GM21717 (cell line): ENCODE measurements at regions not wholly inside any gene's neighbourhood (a gene's known extent, or its start where the extent isn't known, plus 50 kb on each side); places are given as distances from the start of the nearest gene placed in this dataset.
"Not testable (repeated sequence)": the region's sequence is repeated elsewhere in the genome, so short reads cannot be mapped to it uniquely, and the experiment has no call there.

Source experiments
- ATAC-seq: cut with Tn5 transposase; IDR thresholded peaks from one replicate; pipeline ENCODE4 v1.9.1; 2021; ENCODE audit warnings: mild to moderate bottlenecking, moderate library complexity; ENCODE audit not compliant: unreplicated experiment

DNA sequence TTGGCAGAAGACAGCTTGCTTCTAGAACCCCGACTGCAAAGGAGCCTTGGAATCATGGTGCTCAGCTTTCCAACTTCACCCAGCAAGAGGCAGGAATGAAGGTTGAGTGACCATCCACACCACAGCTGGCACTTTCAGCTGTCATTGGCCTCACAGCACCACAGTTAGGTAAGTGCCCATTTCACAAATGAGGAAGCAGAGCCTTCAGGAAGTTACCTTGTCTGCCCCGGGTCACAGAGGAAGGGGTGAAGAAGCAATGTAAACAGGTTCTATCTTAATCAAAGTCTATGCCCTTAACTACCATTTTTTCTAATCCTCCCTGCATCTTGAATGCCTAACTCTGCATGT, 156.0 kb downstream of the GLUL start:
- no peak for ATAC-seq

DNA sequence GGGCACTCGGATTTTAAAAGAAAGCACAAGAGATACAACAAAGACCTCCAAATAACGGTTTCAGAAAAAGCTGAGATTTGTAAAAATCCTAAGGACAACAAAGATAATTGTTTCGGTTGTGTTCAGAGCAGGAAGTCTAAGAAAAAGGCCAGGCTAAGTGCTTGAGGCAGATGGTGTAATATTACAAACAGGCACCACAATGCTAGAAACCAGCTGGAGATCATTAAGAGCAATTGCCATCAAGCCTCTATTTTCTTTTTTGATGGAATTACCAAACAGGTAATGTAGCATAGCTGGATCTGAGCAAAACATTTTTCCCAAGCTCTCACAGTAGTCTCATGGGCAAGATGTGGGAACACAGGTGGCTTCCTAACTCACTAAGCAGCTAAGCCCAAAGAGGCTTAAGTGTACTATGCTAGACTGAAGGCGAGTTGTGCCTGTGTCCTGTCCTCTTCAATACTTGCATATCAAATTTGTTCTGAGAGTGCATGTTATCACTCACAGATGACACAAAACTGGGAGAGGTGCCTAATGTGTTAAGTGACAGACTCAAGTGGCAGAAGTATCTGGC, 161.6 kb downstream of the GLUL start:
- ATAC-seq = no peak

DNA sequence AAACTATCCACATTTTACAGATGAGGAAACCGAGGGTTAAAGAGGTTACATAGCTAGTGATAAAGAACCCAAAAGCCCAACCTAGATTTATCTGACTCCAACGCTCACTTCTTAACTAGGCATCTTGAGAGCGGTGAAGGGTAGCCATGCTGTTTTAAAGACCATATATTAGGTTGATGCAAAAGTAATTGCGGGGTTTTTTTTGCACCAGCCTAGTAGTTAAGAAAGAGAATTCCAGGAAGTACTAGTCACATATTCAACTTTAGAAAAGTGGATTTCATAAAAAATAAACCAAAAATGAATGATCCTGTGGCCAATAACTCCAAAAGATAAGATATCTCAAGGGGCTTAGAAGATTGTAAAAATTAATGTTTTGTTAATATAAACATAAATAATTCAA, 162.1 kb downstream of the GLUL start:
- no peak for ATAC-seq

DNA sequence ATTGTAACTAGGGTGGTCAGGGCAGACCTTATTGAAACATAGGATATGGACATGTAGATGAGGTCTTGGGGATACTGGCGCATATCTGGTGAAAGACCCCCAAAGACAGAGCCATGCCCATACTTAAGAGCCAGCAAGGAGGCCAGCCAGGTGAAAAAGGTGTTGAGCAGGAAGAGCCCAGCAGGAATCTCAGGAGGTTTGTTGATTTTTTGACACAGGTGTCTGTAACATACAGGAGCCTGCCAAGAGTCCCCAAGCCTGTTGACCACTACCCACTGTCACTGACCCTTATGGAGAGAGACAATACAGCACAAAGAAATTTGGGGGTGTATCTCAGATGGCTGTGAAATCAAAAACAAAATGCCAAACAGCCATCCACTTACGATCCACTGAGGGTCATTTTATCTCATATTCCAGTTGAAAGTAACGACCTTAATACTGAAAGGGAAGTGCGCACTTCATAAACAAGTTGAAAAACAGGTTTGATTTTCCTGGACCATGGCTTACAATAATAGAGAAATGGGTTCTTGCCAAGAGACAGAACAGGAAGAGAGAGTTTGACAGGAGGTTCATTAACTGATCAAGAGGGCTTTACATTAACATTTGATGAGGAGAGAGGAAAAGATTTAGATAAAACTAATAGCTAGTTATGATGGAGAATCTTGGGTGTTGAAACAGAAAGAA, 163.6 kb downstream of the GLUL start:
- ATAC-seq = no peak

DNA sequence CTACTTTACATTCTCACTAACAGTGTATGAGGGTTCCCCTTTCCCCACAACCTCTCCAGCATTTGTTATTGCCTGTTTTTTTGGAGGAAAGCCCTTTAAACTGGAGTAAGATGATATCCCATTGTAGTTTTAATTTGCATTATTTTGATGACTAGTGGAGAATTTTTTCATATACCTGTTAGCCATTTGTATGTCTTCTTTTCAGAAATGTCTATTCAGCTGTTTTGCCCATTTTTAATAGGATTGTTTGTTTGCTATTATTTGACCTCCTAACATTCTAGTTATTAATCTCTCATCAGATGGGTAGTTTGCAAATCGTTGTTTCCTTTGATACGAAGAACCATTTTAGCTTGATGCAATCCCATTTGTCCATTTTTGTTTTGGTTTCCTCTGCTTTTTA, 165.0 kb downstream of the GLUL start:
- no peak for ATAC-seq

DNA sequence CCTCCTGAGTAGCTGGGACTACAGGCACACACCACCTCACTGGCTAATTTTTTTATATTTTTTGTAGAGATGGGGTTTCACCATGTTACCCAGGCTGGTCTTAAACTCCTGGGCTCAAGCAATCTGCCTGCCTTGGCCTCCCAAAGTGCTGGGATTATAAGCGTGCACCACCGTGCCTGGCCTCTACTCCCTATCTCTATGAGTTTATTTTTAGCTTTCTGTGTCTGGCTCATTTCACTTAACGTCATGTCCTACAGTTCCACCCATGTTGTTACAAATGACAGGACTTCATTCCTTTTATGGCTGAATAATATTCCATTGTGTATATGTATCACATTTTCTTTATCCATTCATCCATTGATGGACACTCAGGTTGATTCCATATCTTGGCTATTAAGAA, 164.2 kb upstream of the ZNF648 start:
- not testable (repeated sequence) for ATAC-seq

DNA sequence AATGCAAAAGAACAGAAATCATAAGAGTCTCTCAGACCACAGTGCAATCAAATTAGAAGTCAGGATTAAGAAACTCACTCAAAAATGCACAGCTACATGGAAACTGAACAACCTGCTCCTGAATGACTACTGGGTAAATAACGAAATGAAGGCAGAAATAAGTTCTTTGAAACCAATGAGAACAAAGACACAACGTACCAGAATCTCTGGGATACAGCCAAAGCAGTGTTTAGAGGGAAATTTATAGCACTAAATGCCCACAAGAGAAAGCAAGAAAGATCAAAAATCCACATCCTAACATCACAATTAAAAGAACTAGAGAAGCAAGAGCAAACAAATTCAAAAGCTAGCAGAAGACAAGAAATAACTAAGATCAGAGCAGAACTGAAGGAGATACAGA, 160.5 kb upstream of the ZNF648 start:
- not testable (repeated sequence) for ATAC-seq

DNA sequence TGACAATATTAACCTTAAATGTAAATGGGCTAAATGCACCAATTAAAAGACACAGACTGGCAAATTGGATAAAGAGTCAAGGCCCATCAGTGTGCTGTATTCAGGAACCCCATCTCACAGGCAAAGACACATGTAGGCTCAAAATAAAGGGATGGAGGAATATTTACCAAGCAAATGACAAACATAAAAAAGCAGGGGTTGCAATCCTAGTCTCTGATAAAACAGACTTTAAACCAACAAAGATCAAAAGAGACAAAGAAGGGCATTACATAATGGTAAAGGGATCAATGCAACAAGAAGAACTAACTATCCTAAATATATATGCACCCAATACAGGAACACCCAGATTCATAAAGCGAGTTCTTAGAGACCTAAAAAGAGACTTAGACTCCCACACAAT, 159.9 kb upstream of the ZNF648 start:
- ATAC-seq = not testable (repeated sequence)

DNA sequence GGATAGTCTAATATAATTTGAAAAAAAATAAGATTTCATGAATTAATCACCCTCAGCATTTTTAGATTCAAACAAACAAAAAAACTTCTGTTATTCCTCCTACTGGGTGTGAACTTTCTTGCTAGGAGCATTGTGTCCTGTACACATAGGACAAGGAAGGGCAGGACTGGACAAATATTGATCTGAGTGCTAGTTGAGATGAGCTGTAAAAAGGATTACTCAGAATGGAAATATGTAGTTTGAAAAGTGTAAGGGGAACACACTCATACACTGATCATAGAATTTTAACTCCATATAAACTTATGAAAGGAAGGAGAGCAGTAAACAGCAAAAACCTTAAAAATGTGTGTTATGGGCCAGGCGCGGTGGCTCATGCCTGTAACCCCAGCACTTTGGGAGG, 156.5 kb upstream of the ZNF648 start:
- no peak for ATAC-seq

DNA sequence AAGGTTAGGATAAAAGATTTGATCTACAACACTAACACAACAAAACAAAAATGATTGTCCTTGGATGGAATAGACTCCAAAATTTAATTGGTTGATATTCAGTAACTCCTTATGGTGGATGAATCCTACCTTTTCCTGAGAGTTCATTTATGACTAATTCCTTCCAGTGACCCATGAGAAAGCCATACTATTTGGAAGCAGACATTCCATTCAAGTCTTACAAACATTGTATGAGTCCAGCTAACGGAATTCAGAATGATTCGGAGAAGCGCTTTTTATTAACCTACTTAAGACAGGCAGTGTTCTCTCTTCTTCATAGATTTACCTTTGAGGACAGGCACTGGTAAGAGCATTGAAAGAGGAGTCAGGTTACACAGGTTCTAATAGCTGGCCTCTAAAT, 155.6 kb upstream of the ZNF648 start:
- ATAC-seq = no peak

DNA sequence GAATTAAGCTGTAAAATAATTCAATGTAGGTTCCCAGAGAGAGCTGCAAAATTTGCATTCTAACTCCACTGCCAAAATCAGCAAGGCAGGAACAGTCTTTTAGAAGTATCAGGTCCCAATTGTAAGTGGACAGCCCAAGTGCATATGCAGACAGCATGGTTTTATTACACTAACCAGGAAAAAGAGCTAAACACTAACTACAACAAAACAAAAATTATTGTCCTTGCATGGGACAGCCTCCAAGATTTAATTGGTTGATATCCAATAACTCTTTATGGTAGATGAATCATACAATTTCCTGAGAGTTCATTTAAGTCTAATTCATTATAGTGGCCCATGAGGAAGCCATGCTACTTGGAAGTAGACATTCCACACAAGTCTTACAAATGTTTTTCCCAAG, 154.3 kb upstream of the ZNF648 start:
- no peak for ATAC-seq

DNA sequence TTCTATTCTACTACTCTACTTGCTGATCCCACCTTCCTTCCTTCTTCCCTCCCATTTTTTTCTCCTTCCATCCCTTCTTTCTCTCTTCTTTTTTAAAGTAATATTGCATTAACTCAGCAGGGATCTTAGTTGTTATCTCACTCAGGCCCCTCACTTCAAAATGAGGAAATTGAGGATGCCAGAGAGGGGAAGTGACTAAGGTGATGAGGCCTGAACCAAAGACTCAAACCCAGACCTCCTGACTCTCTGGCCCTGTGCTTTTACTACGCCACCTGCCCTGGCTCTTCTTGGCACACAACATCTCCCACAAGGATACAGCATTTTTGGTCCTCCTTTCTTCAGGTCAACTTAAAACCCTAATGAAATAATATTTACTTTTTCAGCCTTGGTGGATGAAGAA, 151.7 kb upstream of the ZNF648 start:
- ATAC-seq = no peak

DNA sequence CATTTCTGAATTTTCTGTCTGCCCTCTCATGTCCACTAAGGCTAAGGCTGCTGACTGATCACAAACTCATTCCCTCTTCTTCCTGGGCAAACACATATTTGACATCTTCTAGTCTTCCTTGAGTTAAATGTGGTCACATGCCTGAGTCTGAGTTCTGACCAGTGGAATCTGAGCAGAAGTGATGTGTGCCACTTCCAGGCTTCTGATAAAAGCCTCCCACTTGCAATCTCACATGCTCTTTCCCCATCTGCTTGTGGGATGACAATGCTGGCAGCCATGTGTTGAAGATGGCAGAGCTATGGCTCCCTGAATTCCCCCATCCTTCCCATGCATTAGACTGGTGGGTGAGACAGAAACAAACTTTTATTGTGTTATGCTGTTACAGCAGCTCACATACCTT, 149.9 kb upstream of the ZNF648 start:
- no peak for ATAC-seq

DNA sequence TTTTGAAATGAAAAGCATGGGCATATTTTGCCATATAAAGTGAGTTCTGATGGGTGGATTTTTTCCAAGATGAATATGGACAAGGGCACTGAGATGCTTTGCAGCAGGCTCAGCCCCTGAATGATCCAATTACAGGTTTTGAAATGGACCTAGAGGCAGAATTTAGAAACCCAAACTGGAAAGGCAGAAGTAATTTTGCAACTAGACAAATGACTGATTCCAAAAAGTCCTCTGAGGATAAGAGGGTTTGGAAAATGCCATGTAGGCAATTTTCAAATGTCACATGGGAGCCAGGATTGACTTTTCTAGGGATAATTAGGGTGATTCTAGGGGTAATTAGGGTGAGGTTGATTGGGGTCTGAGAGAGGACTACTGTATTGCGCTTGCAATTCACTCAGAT, 148.9 kb upstream of the ZNF648 start:
- ATAC-seq = no peak

DNA sequence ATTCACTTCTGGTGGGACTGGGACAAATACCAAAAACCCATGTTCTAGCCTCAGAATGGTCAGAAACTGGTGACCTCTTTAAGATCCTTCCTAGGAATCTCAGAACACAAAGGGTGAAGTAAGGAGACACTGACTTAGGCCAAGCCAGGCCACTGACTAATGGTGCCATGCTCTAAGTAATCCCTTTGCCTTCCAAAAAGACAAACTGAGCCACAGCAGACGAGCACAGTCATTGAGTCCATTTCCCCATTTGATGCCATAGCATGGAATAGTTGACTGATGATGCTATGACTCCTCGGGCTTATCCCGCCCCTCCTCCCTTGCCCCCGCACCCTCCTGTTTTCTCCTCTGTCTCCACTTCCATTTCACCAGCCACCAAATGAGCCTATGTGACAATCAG, 145.8 kb upstream of the ZNF648 start:
- no peak for ATAC-seq

DNA sequence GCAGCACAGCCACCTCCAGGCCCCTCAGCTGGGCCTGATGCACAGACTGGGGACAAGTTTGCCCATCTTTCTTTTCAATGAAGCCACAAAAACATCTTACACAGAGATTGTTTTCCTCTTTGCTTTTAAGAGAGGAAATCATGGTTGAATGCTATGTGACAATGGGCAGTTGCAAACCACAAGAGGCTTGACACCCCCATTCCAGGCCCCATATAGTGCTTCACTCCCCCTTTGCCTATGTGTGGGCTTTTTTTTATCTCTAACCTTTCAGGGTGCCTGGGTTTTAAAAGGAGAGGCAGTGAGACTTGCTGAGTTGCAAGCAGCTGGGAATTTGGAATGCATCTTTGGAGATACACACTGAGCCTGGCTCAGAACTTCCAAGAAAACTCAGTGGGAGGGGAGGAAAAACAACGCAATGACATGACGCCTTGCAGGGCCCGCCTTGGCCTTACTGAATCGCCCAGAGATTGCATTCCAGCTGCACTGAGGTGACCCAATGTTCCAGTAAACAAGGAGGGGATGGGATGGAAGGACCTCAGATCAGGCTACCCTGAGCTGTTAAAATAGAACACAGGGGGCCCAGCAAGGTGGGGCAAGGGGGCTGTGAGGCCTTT, 145.2 kb upstream of the ZNF648 start:
- no peak for ATAC-seq

DNA sequence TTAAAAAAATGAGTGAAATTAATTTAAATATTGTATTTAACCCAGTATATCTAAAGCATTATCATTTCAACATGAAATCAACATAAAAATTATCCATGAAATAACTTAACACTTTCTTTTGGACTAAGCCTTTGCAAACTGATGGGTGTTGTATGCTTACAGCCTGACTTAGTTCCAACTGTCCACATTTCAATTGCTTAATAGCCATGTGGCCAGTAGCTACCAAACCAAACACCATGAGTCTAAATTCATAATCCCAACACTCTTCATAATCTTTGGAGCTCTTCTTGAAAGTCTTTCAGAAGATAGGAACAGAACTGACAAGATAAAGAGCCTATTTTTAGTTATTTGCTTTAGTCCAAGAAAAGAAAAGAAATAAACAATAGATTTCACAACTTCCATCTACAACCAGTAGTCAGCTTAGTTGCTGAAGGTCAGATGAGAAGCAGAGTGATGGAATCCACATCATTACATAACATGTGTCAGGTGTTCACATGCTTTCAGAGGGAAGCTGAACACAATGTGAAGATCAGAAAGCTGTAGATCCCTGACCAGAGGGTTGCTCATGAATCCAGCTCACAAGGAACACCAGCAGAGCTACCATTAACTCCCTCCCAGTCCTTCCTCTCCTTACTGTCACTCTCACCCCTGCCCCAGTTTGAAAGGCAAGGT, 144.0 kb upstream of the ZNF648 start:
- no peak for ATAC-seq

DNA sequence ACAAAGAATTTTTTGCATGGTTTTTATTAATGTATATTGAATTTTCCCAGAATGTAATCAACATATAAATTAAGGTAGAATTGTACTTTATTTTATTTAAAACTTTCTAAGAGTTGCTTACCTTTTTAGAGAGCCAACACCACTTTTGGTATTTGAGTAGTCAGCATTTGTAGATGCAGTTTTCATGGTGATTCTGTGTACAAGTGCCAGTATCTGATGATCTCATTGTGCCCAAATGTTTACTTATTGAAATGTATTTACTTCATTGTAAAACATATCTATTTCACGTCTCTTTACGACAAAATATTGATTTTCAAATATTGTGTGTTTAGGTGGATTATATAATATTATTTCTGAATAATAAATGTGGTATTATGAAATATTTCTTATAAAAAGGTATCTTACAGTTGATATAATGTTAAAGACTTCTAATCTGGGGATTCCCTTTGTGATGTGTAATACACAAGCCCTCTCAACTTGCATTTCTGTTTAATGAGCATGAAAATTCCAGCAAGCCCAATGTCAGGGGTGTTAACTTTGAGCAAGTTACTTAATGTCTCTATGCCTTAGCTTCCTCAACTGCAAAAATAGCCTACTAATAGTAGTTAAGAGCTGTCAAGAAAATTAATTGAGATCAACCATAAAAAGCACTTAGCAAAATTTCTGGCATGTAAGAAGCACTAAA, 141.8 kb upstream of the ZNF648 start:
- no peak for ATAC-seq

DNA sequence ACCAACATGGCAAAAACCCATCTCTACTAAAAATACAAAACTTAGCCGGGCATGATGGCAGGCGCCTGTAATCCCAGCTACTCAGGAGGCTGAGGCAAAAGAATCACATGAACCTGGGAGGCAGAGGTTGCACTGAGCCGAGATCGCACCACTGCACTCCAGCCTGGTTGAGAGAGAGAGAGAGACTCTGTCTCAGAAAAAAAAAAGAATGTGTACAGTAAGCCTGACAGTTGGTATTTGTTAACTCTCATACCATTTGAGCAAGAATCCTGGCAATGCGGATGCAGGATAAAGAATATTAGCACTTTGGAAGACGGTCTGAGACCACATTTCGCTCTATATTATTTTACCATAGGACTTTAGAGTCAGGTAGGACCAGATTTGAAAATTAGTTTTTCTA, 140.0 kb upstream of the ZNF648 start:
- ATAC-seq = not testable (repeated sequence)

DNA sequence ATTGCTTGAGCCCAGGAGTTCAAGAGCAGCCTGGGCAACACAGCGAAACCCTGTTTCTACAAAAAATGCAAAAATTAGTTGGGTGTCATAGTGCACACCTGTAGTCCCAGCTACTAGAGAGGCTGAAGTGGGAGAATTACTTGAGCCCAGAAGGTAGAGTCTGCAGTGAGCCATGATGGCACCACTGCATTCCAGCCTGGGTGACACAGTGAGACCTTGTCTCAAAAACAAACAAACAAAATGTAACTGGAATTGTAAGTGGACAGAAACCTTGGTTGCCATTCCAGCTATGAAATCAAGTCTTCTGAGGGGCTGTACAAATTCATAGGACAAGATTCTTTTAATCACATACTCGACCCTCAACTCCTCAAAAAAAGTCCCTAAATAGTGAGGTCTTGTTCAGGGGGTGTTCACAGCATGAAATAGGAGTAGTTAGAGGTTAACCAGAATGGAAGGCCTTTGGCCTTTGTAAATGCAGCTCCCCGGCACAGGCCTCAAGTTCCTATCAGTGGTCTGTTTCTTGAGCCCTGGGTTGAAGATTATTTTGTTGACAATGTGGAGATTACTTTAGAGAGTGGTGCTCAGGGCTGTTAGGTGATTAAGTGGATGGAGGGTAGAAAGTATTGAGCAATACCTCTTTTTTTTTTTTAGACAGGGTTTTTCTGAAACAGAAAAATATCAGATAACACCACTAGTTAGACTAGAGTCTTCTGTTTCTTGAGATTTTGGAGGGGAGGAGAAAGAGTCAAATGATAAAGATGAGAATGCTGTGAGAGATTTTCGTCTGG, 138.7 kb upstream of the ZNF648 start:
- no peak for ATAC-seq
